ENCODE measurements at regions not wholly inside any gene's neighbourhood (a gene's known extent, or its start where the extent isn't known, plus 50 kb on each side); places are given as distances from the start of the nearest gene placed in this dataset.
"Not testable (repeated sequence)": the region's sequence is repeated elsewhere in the genome, so short reads cannot be mapped to it uniquely, and the experiment has no call there.

DNA sequence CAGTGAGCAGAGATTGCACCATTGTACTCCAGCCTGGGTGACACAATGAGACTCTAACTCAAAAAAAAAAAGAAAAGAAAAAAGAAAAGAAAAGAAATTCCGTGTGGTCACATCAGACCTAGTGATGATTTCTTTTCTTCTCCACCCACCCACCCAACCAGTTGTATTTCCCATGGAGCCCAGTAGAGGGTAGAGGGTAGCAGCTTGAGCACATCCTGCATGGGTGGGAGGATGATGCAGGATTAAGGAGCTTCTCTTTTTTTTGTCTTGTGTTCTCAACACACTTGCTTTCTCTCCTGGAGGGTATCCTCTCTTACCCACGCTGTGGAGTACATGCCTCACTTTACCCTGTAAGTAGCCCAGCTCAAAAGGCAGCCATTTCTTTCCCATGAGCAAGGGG lies 118.6 kb upstream of the CARD11 start:
- DNase-seq (ENCODE audit: low read depth in 2 of 2), result no peak

DNA sequence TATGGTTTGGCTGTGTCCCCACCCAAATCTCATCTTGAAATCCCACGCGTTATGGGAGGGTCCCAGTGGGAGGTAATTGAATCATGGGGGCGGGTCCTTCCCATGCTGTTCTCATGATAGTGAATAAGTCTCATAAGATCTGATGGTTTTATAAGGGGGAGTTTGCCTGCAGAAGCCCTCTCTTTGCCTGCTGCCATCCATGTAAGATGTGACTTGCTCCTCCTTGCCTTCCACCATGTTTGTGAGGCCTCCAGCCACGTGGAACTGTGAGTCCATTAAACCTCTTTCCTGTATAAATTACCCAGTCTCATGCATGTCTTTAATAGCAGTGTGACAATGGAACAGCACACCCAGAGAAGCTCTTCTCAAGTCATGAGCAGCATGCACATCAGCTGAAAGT lies 119.1 kb upstream of the CARD11 start:
- not testable (repeated sequence) for DNase-seq (ENCODE audit: low read depth in 2 of 2)

- no peak for DNase-seq (ENCODE audit: low read depth in 2 of 2)
Observed at GRCh38 chr7:3164380-3164792, 120.7 kb upstream of the CARD11 start.

DNA sequence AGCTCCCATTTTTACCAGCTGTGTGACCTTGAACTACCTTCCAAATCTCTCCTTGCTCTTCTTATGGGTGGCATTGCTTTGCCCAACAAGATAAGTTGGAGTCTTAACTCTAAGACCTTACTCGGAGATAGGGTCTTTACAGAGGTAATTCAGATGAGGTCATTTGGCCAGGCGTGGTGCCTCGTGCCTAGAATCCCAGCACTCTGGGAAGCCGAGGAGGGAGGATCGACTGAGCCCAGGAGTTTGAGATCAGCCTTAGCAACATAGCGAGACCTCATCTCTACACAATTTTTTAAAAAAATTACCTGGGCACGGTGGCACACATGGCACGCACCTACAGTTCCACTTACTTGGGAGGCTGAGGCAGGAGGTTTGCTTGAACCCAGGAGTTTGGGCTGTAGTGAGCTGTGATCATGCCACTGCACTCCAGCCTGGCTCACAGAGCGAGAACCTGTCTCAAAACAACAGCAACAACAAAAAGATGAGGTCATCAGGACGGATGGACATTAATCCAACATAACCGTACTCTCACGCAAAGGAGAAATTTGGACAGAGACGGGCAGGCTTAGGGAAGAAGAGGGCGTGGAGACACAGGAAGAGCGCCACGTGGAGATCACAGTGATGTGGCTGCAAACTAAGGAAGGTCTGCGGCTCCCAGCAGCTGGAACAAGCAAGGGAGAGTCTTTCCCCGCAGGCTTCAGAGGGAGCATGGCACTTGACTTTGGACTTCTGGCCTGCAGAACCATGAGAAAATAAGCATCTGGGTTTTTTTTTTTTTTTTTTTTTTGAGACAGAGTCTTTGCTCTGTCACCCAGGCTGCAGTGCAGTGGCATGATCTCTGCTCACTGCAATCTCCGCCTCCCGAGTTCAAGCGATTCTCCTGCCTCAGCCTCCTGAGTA lies 122.3 kb upstream of the CARD11 start:
- no peak for DNase-seq (ENCODE audit: low read depth in 2 of 2)

DNA sequence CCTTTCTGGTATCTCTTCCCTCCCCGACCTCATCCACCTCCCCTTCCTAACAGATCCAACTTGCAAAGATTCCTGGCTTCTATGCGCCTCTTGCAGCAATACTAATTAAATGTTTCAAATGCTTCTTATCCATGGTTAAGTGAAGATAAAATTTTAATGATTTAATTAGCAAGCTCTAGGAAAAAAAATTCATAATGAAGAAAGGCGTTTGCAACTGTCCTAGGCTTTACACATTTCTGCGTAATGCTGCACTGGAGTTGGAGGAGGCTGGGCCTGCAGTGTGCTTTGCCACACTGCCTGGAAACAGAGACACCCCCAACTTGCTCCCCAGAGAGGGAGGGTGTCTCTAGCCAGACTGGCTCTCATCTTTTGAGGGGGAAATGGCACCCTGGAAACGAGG lies 123.9 kb upstream of the CARD11 start:
- no peak for DNase-seq (ENCODE audit: low read depth in 2 of 2)

- no peak for DNase-seq (ENCODE audit: low read depth in 2 of 2)
Observed at GRCh38 chr7:3168370-3168769, 124.7 kb upstream of the CARD11 start.

DNA sequence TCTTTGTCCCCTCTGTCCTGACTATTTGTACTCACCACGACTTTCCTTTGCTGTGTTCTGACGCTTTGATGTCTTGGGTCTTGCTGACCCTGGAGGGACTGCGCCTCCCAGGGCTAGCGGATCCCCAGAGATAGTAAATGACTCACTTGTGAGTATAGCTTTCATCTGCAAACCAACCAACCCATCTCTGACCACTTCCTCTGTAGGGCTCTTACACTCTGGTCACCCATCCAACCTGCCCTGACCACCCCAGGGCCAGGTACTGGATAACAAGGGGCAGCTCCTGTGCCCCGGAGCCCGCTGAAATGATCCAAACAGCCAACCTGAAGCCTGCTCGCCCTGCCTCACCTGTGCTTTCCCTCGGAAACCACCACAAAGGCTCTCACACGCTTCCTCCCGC lies 125.2 kb upstream of the CARD11 start:
- DNase-seq (ENCODE audit: low read depth in 2 of 2), result no peak

DNA sequence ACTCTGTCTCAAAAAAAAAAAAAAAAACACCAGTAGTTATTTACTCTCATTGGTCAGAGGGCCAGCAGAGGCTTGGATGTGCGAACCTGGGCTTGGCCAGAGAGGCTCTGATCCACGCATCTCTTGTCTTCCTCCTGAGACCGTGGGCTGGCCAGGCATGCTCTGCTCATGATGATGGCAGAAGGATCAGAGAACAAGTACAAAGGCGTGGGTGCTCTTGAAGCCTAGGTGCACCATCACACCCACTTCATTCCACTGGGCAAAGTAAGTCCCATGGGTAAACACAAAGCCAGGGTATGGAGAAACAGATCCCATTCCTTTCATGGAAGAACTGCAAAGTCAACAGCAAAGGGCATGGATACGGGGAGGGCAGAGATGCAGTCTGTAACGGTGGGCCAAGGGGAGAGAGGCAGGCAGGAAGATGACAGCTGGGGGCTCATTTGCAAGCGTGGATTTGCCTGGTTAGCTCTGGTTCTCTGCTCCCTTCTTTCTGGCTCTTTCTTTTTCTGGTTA lies 128.2 kb upstream of the SDK1 start:
- no peak for DNase-seq (ENCODE audit: low read depth in 2 of 2)

DNA sequence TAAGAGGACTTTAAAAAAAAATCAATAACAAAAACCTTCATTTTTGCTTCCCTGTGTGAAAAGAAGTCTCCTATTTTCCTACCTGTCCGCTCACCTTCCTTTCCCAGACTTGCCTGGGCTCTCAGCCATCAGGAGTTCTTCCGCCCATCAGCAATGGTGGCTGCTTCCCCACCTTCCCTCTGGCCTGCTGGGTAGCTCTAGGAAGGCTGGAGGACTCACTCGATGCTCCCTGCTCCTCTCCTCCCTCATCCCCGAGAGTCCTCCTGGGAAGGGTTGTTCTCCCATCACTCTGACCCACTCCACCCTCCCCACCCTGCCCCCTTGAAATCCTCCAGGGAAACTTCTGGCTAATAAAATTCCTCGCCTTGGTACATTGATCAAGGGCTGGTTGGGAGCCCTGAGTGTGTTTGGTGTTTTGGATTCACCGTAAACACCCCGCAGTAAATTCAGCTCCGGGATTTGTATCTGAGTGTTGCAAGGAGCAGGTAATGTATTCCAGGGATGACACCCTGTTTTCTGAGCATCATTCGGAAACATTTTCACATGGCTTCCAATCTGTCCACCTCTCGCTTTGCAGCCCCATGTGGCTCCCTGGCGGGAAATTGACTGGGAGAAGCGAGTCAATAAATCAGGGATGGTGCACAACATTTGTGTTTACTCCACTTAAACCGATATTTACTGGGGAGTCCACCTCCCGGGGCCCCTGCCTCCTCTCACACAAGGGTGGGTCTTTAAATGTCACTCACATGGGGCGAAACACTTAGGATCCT lies 126.4 kb upstream of the SDK1 start:
- DNase-seq (ENCODE audit: low read depth in 2 of 2), result no peak

- DNase-seq (ENCODE audit: low read depth in 2 of 2), result no peak
Observed at GRCh38 chr7:3175285-3175902, 125.7 kb upstream of the SDK1 start.

DNA sequence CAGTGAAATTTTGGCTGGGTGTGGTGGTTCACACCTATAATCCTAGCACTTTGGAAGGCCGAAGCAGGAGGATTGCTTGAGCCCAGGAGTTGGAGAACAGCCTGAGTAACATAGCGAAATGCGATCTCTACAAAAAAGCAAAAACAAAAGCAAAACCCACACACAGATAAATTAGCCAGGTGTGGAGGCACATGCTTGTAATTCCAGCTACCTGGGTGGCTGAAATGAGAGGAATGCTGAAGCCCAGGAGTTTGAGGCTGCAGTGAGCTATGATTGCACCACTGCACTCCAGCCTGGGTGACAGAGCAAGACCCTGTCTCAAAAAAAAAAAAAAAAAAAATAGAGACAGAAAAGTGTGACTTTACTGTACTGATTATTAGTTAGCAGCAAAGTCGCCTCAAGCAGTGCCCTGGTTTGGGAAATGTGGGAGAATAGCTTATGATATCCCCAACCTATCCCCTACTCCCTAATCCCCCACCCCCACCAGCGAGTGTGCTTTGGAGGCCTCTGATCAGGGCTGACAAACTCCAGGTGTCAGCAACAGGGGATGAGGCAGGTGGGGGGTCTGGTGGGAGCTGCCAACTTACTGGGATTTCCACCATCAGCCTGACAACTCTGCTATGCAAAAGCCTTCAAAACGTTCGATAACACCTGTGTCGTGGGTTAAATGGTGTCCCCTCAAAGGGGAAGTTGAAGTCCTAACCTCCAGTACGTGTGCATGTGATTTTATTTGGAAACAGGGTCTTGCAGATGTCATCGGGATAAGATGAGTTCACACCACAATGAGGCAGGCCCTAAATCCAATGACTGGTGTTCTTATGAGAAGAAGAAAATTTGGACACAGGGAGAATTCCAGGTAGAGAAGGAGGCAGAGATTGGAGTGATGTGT lies 124.7 kb upstream of the SDK1 start:
- DNase-seq (ENCODE audit: low read depth in 2 of 2), result no peak

- DNase-seq (ENCODE audit: low read depth in 2 of 2), result no peak
Observed at GRCh38 chr7:3177271-3177670, 123.8 kb upstream of the SDK1 start.

DNA sequence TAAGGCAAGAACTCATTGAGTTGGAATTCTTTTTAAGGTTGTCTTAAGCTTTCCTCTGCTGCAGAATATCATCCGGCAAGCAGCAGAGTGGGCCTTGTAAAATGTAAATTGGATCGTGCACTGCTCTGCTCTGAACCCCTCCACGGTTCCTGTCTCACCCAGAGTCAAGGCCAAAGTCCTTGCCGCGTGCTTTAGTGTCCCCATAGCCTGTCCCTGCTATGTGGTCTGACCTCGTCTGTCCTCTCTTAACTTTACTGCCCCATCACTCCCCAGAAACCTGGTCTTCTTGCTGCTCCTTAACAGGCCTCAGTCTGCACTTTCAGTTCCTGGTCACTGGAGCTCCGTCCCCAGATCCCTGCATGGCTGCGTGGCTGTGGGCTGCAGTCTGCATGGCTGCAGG lies 121.6 kb upstream of the SDK1 start:
- DNase-seq (ENCODE audit: low read depth in 2 of 2), result no peak

DNA sequence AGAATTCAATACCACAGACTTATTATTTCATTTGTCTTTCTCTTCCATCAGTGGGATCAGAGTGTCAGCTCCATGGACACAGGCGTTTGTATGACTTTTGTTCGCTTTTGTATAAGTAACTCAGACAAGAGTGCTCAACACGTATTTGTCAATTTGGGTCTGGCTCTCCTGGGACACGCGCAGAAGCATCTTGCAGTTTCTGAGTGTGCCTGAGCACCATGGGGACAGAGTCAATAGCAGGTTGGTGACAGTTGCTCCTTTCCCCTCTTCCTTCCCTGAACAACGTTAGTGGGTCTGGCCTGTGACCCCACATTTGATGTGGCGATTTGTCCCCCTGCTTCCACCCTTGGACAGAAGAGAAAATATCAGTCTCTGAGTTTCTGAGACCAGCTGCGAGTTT lies 120.4 kb upstream of the SDK1 start:
- DNase-seq (ENCODE audit: low read depth in 2 of 2), result no peak

GRCh38 chr7:3182055-3182454 lies 119.0 kb upstream of the SDK1 start:
- not testable (repeated sequence) for DNase-seq (ENCODE audit: low read depth in 2 of 2)

- no peak for DNase-seq (ENCODE audit: low read depth in 2 of 2)
Observed at GRCh38 chr7:3187444-3188040, 113.5 kb upstream of the SDK1 start.

DNA sequence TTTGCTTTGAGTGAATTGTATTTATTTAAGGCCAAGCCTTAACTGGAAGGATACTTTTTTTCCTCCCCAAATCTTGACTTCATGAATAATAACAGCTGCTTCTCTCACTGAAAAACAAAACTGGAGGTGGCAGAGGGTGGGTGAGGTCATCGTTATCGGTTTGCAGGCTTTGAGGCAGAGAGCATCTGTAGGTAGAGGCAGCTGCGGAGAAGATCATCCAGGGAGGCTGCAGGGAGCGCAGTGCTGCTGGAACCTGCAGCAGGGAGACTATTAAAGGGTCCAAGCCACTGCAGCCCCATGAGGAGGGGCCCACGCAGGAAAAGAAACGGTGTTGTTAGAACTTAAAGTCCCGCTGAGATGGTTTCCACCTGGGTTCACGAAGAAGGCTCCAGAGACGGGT lies 112.1 kb upstream of the SDK1 start:
- no peak for DNase-seq (ENCODE audit: low read depth in 2 of 2)

DNA sequence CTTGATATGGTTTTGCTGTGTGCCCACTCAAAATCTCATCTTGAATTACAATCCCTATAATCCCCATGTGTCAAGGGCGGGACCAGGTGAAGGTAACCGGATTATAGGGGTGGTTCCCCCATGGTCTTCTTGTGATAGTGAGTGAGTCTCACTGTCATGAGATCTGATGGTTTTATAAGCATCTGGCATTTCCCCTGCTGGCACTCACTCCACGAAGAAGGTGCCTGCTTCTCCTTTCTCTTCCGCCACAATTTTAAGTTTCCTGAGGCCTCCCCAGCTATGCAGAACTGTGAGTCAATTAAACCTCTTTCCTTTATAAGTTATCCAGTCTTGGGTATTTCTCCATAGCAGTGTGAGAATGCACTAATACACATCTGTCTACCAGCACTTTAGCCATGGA lies 109.5 kb upstream of the SDK1 start:
- no peak for DNase-seq (ENCODE audit: low read depth in 2 of 2)

DNA sequence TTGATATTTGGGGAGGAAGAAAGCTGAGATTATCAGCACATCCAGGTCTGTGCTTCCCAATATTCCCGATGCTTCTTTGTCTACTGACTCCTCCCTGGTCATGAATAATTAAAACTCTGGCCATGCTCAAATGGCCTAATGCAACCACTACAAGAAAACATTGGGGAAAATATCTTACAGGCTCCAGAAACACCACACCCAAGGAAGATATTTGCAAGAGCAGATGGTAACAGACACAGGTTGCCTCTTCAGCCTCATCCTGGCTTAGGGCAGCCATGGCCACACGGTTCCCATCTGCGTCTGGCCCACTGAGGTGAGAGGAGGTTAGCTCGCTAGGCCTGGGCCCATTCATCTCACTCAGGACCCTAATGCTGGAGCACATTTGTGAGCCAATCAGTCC lies 108.4 kb upstream of the SDK1 start:
- no peak for DNase-seq (ENCODE audit: low read depth in 2 of 2)

DNA sequence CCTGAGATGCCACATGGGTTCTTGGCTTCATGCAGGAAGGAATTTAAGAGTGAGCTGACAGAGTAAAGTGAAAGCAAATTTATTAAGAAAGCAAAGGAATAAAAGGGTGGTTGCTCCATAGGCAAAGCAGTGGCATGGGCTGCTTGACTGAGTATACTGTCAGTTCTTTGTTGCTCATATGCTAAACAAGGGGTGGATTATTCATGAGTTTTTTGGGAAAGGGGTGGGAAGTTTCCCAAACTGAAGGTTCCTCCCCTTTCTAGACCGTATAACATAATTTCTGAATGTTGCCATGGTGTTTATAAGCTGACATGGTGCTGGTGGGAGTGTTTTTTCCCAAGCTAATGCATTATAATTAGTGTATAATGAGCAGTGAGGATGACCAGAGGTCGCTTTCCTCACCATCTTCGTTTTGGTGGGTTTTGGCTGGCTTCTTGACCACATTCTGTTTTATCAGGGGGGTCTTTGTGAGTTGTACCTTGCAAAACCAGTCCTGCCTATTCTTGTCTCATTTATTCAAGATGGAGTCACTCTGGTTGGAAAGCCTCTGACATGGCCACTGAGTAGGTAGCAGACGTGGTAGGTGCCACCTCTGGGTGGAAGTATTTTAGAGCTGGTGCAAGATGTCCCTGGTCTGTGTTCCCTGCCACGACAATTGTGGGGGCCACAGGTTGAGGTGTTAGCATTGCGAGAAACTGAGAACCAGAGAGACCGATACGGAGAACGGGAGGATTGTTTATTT lies 107.5 kb upstream of the SDK1 start:
- no peak for DNase-seq (ENCODE audit: low read depth in 2 of 2)
